K562 (cell line): ENCODE measurements at regions not wholly inside any gene's neighbourhood (a gene's known extent, or its start where the extent isn't known, plus 50 kb on each side); places are given as distances from the start of the nearest gene placed in this dataset.

Source experiments
- ATAC-seq: fragments of 200-7000 bp; cut with Tn5 transposase; 3 replicates; pipeline ENCODE4 v1.9.1; 2020; ENCODE audit warnings: moderate library complexity
- BruUV-seq: library from RNA; stranded (reverse); fragments of 400-500 nt; replicated peaks from 2 replicates; lab custom pipeline; 2021; lab: Mats Ljungman, UMichigan
- CTCF ChIA-PET: fragments of 300-600 bp; formaldehyde crosslinking; extraction: SDS; loops from one replicate; lab custom pipeline; 2021; ENCODE audit warnings: low intra/inter-chr PET ratio; lab: Yijun Ruan, JAX
- POLR2A ChIA-PET: fragments of 300-600, 350-650 bp; sonication (Branson Sonifier 250); formaldehyde crosslinking; extraction: SDS; loops from one replicate; lab custom pipeline; 2021; ENCODE audit warnings: antibody characterized with exemption, inconsistent platforms; lab: Yijun Ruan, JAX
- DNase-seq, 4 experiments: peaks; one replicate each; pipeline versions ENCODE4 v3.0.0 to v3.0.0-alpha.2; 2011 to 2018; ENCODE audit warnings: low spot score in 3 of 4, mixed read lengths in 3 of 4; ENCODE audit errors: extremely low read depth in 1 of 4
- FAIRE-seq: peaks from 2 replicates; lab custom pipeline; 2011; peaks lifted over from hg19 to GRCh38; lab: Jason Lieb, UNC
- H2AFZ ChIP-seq: 2 replicates; pipeline ENCODE4 v1.6.0; 2011; ENCODE audit warnings: low read depth, low read length, control low read depth, inconsistent platforms
- H3K27ac ChIP-seq: fragments of 200-600 bp; 3 replicates; pipeline ENCODE4 v1.8.0; 2011; ENCODE audit warnings: low read depth, mild to moderate bottlenecking, control low read depth, inconsistent platforms, low read length, moderate library complexity, mixed read lengths; ENCODE audit errors: extremely low read depth
- H3K27me3 ChIP-seq, 2 experiments: fragments of 300-600 bp in 1 of 2; 2 replicates in 1 of 2; 3 replicates in 1 of 2; pipeline versions ENCODE4 v1.6.0 to v1.8.0; 2011; ENCODE audit warnings: inconsistent platforms in 2 of 2, low read length in 2 of 2, mild to moderate bottlenecking in 1 of 2, mixed read lengths in 1 of 2, moderate library complexity in 1 of 2; ENCODE audit not compliant: control insufficient read depth in 2 of 2, insufficient read depth in 2 of 2
- H3K36me3 ChIP-seq: fragments of 300-600 bp; 3 replicates; pipeline ENCODE4 v1.8.0; 2011; ENCODE audit warnings: mild to moderate bottlenecking, low read length, inconsistent platforms; ENCODE audit not compliant: control insufficient read depth, insufficient read depth
- H3K4me1 ChIP-seq, 2 experiments: fragments of 200-600 bp in 1 of 2; replicated peaks in 1 of 2; 2 replicates in 1 of 2; 3 replicates in 1 of 2; pipeline versions ENCODE4 v1.5.1 to v1.8.0; 2011; ENCODE audit warnings: inconsistent platforms in 2 of 2, low read length in 2 of 2, mild to moderate bottlenecking in 1 of 2, mixed read lengths in 1 of 2, moderate library complexity in 1 of 2; ENCODE audit not compliant: control insufficient read depth in 2 of 2, insufficient read depth in 2 of 2
- H3K4me2 ChIP-seq: 2 replicates; pipeline ENCODE4 v1.6.1; 2011; ENCODE audit warnings: low read length, control low read depth, inconsistent platforms, mixed read lengths; ENCODE audit not compliant: insufficient read depth
- H3K4me3 ChIP-seq: fragments of 200-600 bp; sonication (generic), shearing (Covaris generic); 2 replicates; pipeline ENCODE4 v1.5.1; 2016; ENCODE audit warnings: control low read depth, inconsistent platforms
- H3K79me2 ChIP-seq: fragments of 200-600 bp; 3 replicates; pipeline ENCODE4 v1.8.0; 2011; ENCODE audit warnings: low read length, inconsistent platforms; ENCODE audit not compliant: control insufficient read depth, insufficient read depth
- H3K9ac ChIP-seq, 2 experiments: 2 replicates each; pipeline versions ENCODE4 v1.6.0 to v1.6.1; 2011; ENCODE audit warnings: low read depth in 2 of 2, low read length in 2 of 2, control low read depth in 1 of 2, inconsistent platforms in 1 of 2, mild to moderate bottlenecking in 1 of 2, mixed read lengths in 1 of 2; ENCODE audit not compliant: insufficient read depth in 1 of 2
- H3K9me1 ChIP-seq: one replicate; pipeline ENCODE4 v1.6.0; 2011; ENCODE audit warnings: inconsistent platforms, mild to moderate bottlenecking, low read length, moderate library complexity; ENCODE audit not compliant: control insufficient read depth, insufficient read depth
- H3K9me3 ChIP-seq: replicated peaks from 2 replicates; pipeline ENCODE4 v1.5.1; 2011; ENCODE audit warnings: low read depth, low read length, inconsistent platforms; ENCODE audit not compliant: control insufficient read depth, insufficient read depth
- H4K20me1 ChIP-seq: replicated peaks from 2 replicates; pipeline ENCODE4 v1.6.1; 2011; ENCODE audit warnings: low read length, inconsistent platforms, mixed read lengths; ENCODE audit not compliant: control insufficient read depth, insufficient read depth
- MCM5 ChIP-seq: fragments of 450-650 bp; IDR thresholded peaks from 2 replicates; pipeline ENCODE4 v1.6.1; 2016; ENCODE audit warnings: low read depth
- NCOA2 ChIP-seq, 2 experiments: fragments of 450-650 bp; IDR thresholded peaks; 2 replicates each; pipeline ENCODE4 v1.6.1; 2018; ENCODE audit warnings: mild to moderate bottlenecking in 2 of 2, moderate library complexity in 1 of 2; ENCODE audit not compliant: partially characterized antibody in 2 of 2
- ZC3H8 ChIP-seq: fragments of 450-650 bp; IDR thresholded peaks from 2 replicates; pipeline ENCODE4 v1.6.1; 2017
- ZNF175 ChIP-seq: fragments of 200-800 bp; sonication (Bioruptor generic); IDR thresholded peaks from 2 replicates; pipeline ENCODE4 v1.6.1; 2016; ENCODE audit warnings: low read depth, mild to moderate bottlenecking, missing genetic modification characterization, missing compliant biosample characterization
- ZNF507 ChIP-seq: conservative IDR thresholded peaks from 2 replicates; pipeline ENCODE4 v1.6.1; 2017; ENCODE audit warnings: missing genetic modification characterization, missing compliant biosample characterization
- ZNF561 ChIP-seq: fragments of 450-650 bp; formaldehyde crosslinking; conservative IDR thresholded peaks from 2 replicates; pipeline ENCODE4 v1.4.0; 2020; ENCODE audit warnings: mild to moderate bottlenecking, moderate library complexity
- WGBS: fragments of 100-300 bp; shearing (Covaris generic); methylation state at CpG from one replicate; pipeline ENCODE4 v1.1.6; 2016; ENCODE audit warnings: low coverage, mixed read lengths; ENCODE audit not compliant: insufficient coverage; ENCODE audit errors: missing lambda C conversion rate; 5-methylcytosine and 5-hydroxymethylcytosine counted together
- in situ Hi-C: fragments of 300-500 bp; cut with MboI; formaldehyde crosslinking; loops from 4 replicates; pipeline ENCODE4 v1.15.0; 2018; ENCODE audit warnings: inconsistent platforms, mixed read lengths
- intact Hi-C: fragments of 100-400 bp; cut with micrococcal nuclease; formaldehyde crosslinking; loops from 2 replicates; pipeline ENCODE4 v1.14.2; 2022
- TF ChIP-seq, protein P1 (sequence below): sonication (generic); IDR thresholded peaks from 2 replicates; pipeline ENCODE4 v1.6.1; 2016
- TF ChIP-seq, protein P2 (sequence below): fragments of 450-650 bp; conservative IDR thresholded peaks from 2 replicates; pipeline ENCODE4 v1.6.1; 2016; ENCODE audit warnings: missing genetic modification characterization, low read depth, mild to moderate bottlenecking, missing compliant biosample characterization, moderate library complexity
- TF ChIP-seq, protein P3 (sequence below): fragments of 200-600 bp; sonication (generic); IDR thresholded peaks from one replicate; pipeline ENCODE4 v1.6.1; 2012; ENCODE audit warnings: mild to moderate bottlenecking, low read depth, low read length, inconsistent platforms

DNA sequence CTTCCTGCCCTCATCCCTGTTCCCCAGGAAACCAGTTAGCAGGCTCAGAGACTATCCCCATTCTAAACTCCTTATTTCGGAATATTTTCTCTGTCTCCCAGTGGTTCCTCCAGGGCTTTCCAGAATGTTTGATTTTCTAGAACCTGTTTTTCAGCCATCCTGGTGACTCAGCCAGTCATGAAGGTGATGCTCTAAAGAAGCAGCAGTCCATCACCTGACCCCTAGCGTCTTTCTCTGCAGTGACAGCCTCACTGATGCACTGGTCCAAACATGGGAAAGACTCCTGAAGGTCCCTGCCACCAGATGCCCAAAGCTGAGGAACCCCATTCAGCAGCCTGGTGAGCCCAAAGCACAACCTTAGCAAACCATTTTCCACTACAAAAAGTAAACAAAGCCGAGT lies 212.6 kb downstream of the PHETA1 start:
- no peaks in the 10 kb centered on the region for H3K79me2 ChIP-seq
- no peak for DNase-seq
- H3K9me1 ChIP-seq, result no peaks in the 10 kb centered on the region
- no peak overlapping the region for H3K27ac ChIP-seq
- POLR2A ChIA-PET, result no interaction called here
- no peaks in the 10 kb centered on the region for H3K4me1 ChIP-seq
- BruUV-seq, result no TSS peak
- CTCF ChIA-PET, result no interaction called here
- no peaks in the 10 kb centered on the region for H3K9me3 ChIP-seq
- no peaks in the 10 kb centered on the region for H3K36me3 ChIP-seq
- no peak for ATAC-seq
- H3K4me2 ChIP-seq, result no peak overlapping the region
- no peak overlapping the region for H2AFZ ChIP-seq
- H3K27me3 ChIP-seq, result peaks cover 22 to 61% of the 10 kb centered on the region in 2 experiments; a peak in 4 of 5 replicates
- H3K4me3 ChIP-seq, result no peak overlapping the region
- no peak for FAIRE-seq
- 2% methylated on average over 3 of the region's 3 CpGs for WGBS
- H3K9ac ChIP-seq, result no peak overlapping the region
- in situ Hi-C loops (no loop called here), intact Hi-C loops (no loop called here)
- H4K20me1 ChIP-seq, result 0 out of 2 replicates have a peak, but pooled peaks cover 3% of the 10 kb centered on the region
- TF ChIP-seq, protein P1, sequence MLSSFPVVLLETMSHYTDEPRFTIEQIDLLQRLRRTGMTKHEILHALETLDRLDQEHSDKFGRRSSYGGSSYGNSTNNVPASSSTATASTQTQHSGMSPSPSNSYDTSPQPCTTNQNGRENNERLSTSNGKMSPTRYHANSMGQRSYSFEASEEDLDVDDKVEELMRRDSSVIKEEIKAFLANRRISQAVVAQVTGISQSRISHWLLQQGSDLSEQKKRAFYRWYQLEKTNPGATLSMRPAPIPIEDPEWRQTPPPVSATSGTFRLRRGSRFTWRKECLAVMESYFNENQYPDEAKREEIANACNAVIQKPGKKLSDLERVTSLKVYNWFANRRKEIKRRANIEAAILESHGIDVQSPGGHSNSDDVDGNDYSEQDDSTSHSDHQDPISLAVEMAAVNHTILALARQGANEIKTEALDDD, result no peak
- TF ChIP-seq ZNF175 (CRISPR knock-in tag) (no peak), MCM5 (no peak), ZNF561 (CRISPR knock-in tag) (no peak), ZNF507 (tag) (no peak), ZC3H8 (no peak), NCOA2 (IDR thresholded peaks at IDR 0.05; ENCODE audit: partially characterized antibody in 2 of 2) (no peak)
- TF ChIP-seq, protein P2, sequence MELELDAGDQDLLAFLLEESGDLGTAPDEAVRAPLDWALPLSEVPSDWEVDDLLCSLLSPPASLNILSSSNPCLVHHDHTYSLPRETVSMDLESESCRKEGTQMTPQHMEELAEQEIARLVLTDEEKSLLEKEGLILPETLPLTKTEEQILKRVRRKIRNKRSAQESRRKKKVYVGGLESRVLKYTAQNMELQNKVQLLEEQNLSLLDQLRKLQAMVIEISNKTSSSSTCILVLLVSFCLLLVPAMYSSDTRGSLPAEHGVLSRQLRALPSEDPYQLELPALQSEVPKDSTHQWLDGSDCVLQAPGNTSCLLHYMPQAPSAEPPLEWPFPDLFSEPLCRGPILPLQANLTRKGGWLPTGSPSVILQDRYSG (tag), result no peak
- TF ChIP-seq, protein P3, sequence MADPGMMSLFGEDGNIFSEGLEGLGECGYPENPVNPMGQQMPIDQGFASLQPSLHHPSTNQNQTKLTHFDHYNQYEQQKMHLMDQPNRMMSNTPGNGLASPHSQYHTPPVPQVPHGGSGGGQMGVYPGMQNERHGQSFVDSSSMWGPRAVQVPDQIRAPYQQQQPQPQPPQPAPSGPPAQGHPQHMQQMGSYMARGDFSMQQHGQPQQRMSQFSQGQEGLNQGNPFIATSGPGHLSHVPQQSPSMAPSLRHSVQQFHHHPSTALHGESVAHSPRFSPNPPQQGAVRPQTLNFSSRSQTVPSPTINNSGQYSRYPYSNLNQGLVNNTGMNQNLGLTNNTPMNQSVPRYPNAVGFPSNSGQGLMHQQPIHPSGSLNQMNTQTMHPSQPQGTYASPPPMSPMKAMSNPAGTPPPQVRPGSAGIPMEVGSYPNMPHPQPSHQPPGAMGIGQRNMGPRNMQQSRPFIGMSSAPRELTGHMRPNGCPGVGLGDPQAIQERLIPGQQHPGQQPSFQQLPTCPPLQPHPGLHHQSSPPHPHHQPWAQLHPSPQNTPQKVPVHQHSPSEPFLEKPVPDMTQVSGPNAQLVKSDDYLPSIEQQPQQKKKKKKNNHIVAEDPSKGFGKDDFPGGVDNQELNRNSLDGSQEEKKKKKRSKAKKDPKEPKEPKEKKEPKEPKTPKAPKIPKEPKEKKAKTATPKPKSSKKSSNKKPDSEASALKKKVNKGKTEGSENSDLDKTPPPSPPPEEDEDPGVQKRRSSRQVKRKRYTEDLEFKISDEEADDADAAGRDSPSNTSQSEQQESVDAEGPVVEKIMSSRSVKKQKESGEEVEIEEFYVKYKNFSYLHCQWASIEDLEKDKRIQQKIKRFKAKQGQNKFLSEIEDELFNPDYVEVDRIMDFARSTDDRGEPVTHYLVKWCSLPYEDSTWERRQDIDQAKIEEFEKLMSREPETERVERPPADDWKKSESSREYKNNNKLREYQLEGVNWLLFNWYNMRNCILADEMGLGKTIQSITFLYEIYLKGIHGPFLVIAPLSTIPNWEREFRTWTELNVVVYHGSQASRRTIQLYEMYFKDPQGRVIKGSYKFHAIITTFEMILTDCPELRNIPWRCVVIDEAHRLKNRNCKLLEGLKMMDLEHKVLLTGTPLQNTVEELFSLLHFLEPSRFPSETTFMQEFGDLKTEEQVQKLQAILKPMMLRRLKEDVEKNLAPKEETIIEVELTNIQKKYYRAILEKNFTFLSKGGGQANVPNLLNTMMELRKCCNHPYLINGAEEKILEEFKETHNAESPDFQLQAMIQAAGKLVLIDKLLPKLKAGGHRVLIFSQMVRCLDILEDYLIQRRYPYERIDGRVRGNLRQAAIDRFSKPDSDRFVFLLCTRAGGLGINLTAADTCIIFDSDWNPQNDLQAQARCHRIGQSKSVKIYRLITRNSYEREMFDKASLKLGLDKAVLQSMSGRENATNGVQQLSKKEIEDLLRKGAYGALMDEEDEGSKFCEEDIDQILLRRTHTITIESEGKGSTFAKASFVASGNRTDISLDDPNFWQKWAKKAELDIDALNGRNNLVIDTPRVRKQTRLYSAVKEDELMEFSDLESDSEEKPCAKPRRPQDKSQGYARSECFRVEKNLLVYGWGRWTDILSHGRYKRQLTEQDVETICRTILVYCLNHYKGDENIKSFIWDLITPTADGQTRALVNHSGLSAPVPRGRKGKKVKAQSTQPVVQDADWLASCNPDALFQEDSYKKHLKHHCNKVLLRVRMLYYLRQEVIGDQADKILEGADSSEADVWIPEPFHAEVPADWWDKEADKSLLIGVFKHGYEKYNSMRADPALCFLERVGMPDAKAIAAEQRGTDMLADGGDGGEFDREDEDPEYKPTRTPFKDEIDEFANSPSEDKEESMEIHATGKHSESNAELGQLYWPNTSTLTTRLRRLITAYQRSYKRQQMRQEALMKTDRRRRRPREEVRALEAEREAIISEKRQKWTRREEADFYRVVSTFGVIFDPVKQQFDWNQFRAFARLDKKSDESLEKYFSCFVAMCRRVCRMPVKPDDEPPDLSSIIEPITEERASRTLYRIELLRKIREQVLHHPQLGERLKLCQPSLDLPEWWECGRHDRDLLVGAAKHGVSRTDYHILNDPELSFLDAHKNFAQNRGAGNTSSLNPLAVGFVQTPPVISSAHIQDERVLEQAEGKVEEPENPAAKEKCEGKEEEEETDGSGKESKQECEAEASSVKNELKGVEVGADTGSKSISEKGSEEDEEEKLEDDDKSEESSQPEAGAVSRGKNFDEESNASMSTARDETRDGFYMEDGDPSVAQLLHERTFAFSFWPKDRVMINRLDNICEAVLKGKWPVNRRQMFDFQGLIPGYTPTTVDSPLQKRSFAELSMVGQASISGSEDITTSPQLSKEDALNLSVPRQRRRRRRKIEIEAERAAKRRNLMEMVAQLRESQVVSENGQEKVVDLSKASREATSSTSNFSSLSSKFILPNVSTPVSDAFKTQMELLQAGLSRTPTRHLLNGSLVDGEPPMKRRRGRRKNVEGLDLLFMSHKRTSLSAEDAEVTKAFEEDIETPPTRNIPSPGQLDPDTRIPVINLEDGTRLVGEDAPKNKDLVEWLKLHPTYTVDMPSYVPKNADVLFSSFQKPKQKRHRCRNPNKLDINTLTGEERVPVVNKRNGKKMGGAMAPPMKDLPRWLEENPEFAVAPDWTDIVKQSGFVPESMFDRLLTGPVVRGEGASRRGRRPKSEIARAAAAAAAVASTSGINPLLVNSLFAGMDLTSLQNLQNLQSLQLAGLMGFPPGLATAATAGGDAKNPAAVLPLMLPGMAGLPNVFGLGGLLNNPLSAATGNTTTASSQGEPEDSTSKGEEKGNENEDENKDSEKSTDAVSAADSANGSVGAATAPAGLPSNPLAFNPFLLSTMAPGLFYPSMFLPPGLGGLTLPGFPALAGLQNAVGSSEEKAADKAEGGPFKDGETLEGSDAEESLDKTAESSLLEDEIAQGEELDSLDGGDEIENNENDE, result no peak
